IMR-90 (cell line): ENCODE measurements at regions not wholly inside any gene's neighbourhood (a gene's known extent, or its start where the extent isn't known, plus 50 kb on each side); places are given as distances from the start of the nearest gene placed in this dataset.

Experiments
- ATAC-seq: fragments of 200-7000 bp; cut with Tn5 transposase; 2 replicates; pipeline ENCODE4 v1.9.1; 2020; ENCODE audit warnings: low read depth, mild to moderate bottlenecking, moderate library complexity
- BruUV-seq: library from RNA; stranded (reverse); fragments of 400-500 nt; replicated peaks from 2 replicates; lab custom pipeline; 2021; lab: Mats Ljungman, UMichigan
- CTCF ChIA-PET: fragments of 300-600 bp; formaldehyde crosslinking; extraction: SDS; loops from one replicate; lab custom pipeline; 2021; ENCODE audit warnings: antibody characterized with exemption; lab: Yijun Ruan, JAX
- POLR2A ChIA-PET: fragments of 300-600 bp; sonication (Branson Sonifier 250); formaldehyde crosslinking; loops from one replicate; lab custom pipeline; 2022; ENCODE audit warnings: antibody characterized with exemption; ENCODE audit not compliant: unreplicated experiment; lab: Charles Lee
- DNase-seq: peaks from one replicate; pipeline ENCODE4 v3.0.0; 2013
- H2AFZ ChIP-seq: replicated peaks from 2 replicates; pipeline ENCODE3; 2013; ENCODE audit warnings: low read length, mild to moderate bottlenecking; ENCODE audit not compliant: poor library complexity
- H2AK5ac ChIP-seq: 2 replicates; pipeline ENCODE4 v1.6.1; 2013; ENCODE audit warnings: low read depth, low read length, inconsistent platforms
- H2AK9ac ChIP-seq: replicated peaks from 2 replicates; pipeline ENCODE3; 2013; ENCODE audit warnings: mild to moderate bottlenecking, low read depth, low read length, moderate library complexity; ENCODE audit not compliant: poor library complexity
- H2BK120ac ChIP-seq: 2 replicates; pipeline ENCODE4 v1.6.1; 2013; ENCODE audit warnings: low read depth, low read length, inconsistent platforms
- H2BK15ac ChIP-seq: 3 replicates; pipeline ENCODE4 v1.6.1; 2013; ENCODE audit warnings: low read depth, low read length, inconsistent platforms
- H2BK20ac ChIP-seq: 2 replicates; pipeline ENCODE4 v1.6.1; 2013; ENCODE audit warnings: low read depth, mild to moderate bottlenecking, inconsistent platforms, low read length, moderate library complexity
- H2BK5ac ChIP-seq: 2 replicates; pipeline ENCODE4 v1.6.1; 2013; ENCODE audit warnings: mild to moderate bottlenecking, low read depth, low read length, inconsistent platforms; ENCODE audit not compliant: poor library complexity, severe bottlenecking
- H3K14ac ChIP-seq: replicated peaks from 2 replicates; pipeline ENCODE4 v1.6.1; 2013; ENCODE audit warnings: low read depth, low read length, inconsistent platforms
- H3K18ac ChIP-seq: 2 replicates; pipeline ENCODE4 v1.6.1; 2013; ENCODE audit warnings: low read depth, low read length, control low read depth
- H3K23ac ChIP-seq: 2 replicates; pipeline ENCODE4 v1.6.1; 2013; ENCODE audit warnings: low read depth, low read length, inconsistent platforms
- H3K27ac ChIP-seq: 2 replicates; pipeline ENCODE4 v1.5.1; 2013; ENCODE audit warnings: mild to moderate bottlenecking, control low read depth, low read length; ENCODE audit not compliant: insufficient read depth
- H3K27me3 ChIP-seq: 2 replicates; pipeline ENCODE4 v1.6.1; 2013; ENCODE audit warnings: low read length; ENCODE audit not compliant: control insufficient read depth, insufficient read depth
- H3K36me3 ChIP-seq: 2 replicates; pipeline ENCODE4 v1.6.1; 2013; ENCODE audit warnings: low read length, mixed read lengths; ENCODE audit not compliant: control insufficient read depth, insufficient read depth
- H3K4ac ChIP-seq: 2 replicates; pipeline ENCODE4 v1.6.1; 2013; ENCODE audit warnings: low read depth, low read length, inconsistent platforms
- H3K4me1 ChIP-seq: 2 replicates; pipeline ENCODE4 v1.6.1; 2013; ENCODE audit warnings: low read length, mixed read lengths; ENCODE audit not compliant: control insufficient read depth, insufficient read depth
- H3K4me2 ChIP-seq: 2 replicates; pipeline ENCODE4 v1.6.1; 2013; ENCODE audit warnings: low read depth, mild to moderate bottlenecking, control low read depth, low read length, moderate library complexity
- H3K4me3 ChIP-seq: 2 replicates; pipeline ENCODE4 v1.5.1; 2013; ENCODE audit warnings: low read depth, mild to moderate bottlenecking, control low read depth, low read length, moderate library complexity; ENCODE audit not compliant: insufficient read depth
- H3K56ac ChIP-seq: 2 replicates; pipeline ENCODE4 v1.6.1; 2013; ENCODE audit warnings: low read length, inconsistent platforms; ENCODE audit not compliant: insufficient read depth; ENCODE audit errors: extremely low read depth
- H3K79me1 ChIP-seq, 2 experiments: 2 replicates each; pipeline ENCODE4 v1.6.1; 2013; ENCODE audit warnings: low read length in 2 of 2, inconsistent platforms in 1 of 2, low read depth in 1 of 2
- H3K9ac ChIP-seq: 2 replicates; pipeline ENCODE4 v1.6.1; 2013; ENCODE audit warnings: low read depth, low read length, control low read depth
- H3K9me1 ChIP-seq: 2 replicates; pipeline ENCODE4 v1.6.1; 2013; ENCODE audit warnings: low read length, inconsistent platforms; ENCODE audit not compliant: insufficient read depth
- H3K9me3 ChIP-seq: 2 replicates; pipeline ENCODE4 v1.6.1; 2013; ENCODE audit warnings: low read length; ENCODE audit not compliant: control insufficient read depth, insufficient read depth
- H4K20me1 ChIP-seq: 2 replicates; pipeline ENCODE4 v1.6.1; 2013; ENCODE audit warnings: low read length, inconsistent platforms; ENCODE audit not compliant: insufficient read depth
- H4K5ac ChIP-seq: 2 replicates; pipeline ENCODE4 v1.6.1; 2013; ENCODE audit warnings: mild to moderate bottlenecking, low read depth, low read length, control low read depth
- H4K8ac ChIP-seq, 2 experiments: 2 replicates each; pipeline ENCODE4 v1.6.1; 2013; ENCODE audit warnings: low read depth in 2 of 2, low read length in 2 of 2, control low read depth in 1 of 2, inconsistent platforms in 1 of 2
- H4K91ac ChIP-seq: 2 replicates; pipeline ENCODE4 v1.6.1; 2013; ENCODE audit warnings: low read depth, low read length, inconsistent platforms; ENCODE audit not compliant: insufficient read depth
- CEBPB ChIP-seq: IDR thresholded peaks from 2 replicates; pipeline ENCODE4 v1.6.1; 2012; ENCODE audit warnings: low read depth, low read length, improper control_type of control experiment
- SMC3 ChIP-seq: fragments of 150-350 bp; IDR thresholded peaks from 2 replicates; pipeline ENCODE4 v1.6.1; 2016; ENCODE audit warnings: low read depth, mild to moderate bottlenecking, antibody characterized with exemption, low read length, moderate library complexity
- WGBS, 2 experiments: methylation state at CpG; one replicate each; pipeline versions ENCODE4 v1.1.5 to v1.1.7; 2013; ENCODE audit warnings: missing lambda C conversion rate in 2 of 2; ENCODE audit not compliant: insufficient read length in 1 of 2; ENCODE audit errors: extremely low coverage in 2 of 2; 5-methylcytosine and 5-hydroxymethylcytosine counted together
- dilution Hi-C: fragments of 300-500 bp; cut with HindIII; formaldehyde crosslinking; loops from one replicate; pipeline ENCODE4 v1.14.3; 2018; ENCODE audit warnings: low sequenced_read_pairs; ENCODE audit not compliant: unreplicated experiment
- in situ Hi-C: fragments of 300-500 bp; cut with MboI; formaldehyde crosslinking; loops from 3 replicates; pipeline ENCODE4 v1.14.3; 2019; ENCODE audit warnings: low sequenced_read_pairs, inconsistent platforms, mixed read lengths
- intact Hi-C: fragments of 100-400 bp; cut with micrococcal nuclease; formaldehyde crosslinking; loops from 2 replicates; pipeline ENCODE4 v1.10.0; 2022

DNA sequence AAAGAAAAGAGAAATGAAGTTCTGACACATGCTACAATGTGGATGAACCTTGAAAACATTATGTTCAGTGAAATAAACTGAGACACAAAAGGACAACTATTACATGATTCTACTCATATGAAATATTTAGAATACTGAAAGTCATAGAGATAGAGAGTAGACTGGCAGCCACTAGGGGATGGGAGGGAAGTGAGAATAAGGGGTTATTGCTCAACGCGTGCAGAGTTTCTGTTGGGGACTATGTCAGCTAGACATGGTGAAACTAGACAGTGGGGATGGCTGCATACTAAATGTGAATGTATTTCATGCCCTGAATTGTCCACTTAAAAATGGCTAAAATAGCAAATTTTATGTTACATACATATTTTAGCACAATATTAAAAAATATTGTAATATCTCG is 108.7 kb upstream of the ATL2 start:
- Histone ChIP-seq H2AK5ac (no peak overlapping the region), H3K27ac (no peak overlapping the region), H3K9me3 (peaks cover 6% of the 10 kb centered on the region), H3K4me1 (no peaks in the 10 kb centered on the region), H2BK15ac (no peak overlapping the region), H4K91ac (no peak overlapping the region), H3K4ac (no peak overlapping the region), H2BK20ac (no peak overlapping the region), H4K20me1 (no peaks in the 10 kb centered on the region), H3K4me2 (no peak overlapping the region), H3K9ac (no peak overlapping the region), H3K9me1 (no peaks in the 10 kb centered on the region), H4K8ac (no peak overlapping the region), H2BK120ac (no peak overlapping the region), H3K36me3 (no peaks in the 10 kb centered on the region), H2AFZ (no peak overlapping the region), H3K27me3 (peaks cover 17% of the 10 kb centered on the region), H2AK9ac (no peak overlapping the region), H3K4me3 (no peak overlapping the region), H3K79me1 (no peaks in the 10 kb centered on the region), H3K14ac (no peak overlapping the region), H3K18ac (no peak overlapping the region), H3K56ac (no peak overlapping the region), H3K23ac (no peak overlapping the region), H4K5ac (no peak overlapping the region), H2BK5ac (no peak overlapping the region)
- intact Hi-C loops (no loop called here), dilution Hi-C loops (no loop called here), in situ Hi-C loops (no loop called here)
- no peak for ATAC-seq
- WGBS, 2 experiments = no CpG with 5 or more reads among the region's 3 CpGs
- POLR2A ChIA-PET = no interaction called here
- no TSS peak for BruUV-seq
- TF ChIP-seq CEBPB (0 out of 2 replicates have a peak, but pooled peaks have one; percentile 2), SMC3 (no peak)
- CTCF ChIA-PET = no interaction called here
- DNase-seq = no peak
